SK-N-SH treated with all-trans-retinoic acid at 6 μM for 48 hours (cell line): ENCODE measurements at regions not wholly inside any gene's neighbourhood (a gene's known extent, or its start where the extent isn't known, plus 50 kb on each side); places are given as distances from the start of the nearest gene placed in this dataset.

Experiments used
- ARNTL ChIP-seq: fragments of 450-650 bp; formaldehyde crosslinking; IDR thresholded peaks from 2 replicates; pipeline ENCODE4 v1.5.0; 2020; ENCODE audit warnings: low read depth, mild to moderate bottlenecking, moderate library complexity, borderline replicate concordance
- ESRRG ChIP-seq: fragments of 250-450 bp; sonication (Bioruptor Pico); IDR thresholded peaks from 2 replicates; pipeline ENCODE4 v1.6.1; 2021; ENCODE audit warnings: mild to moderate bottlenecking
- GLIS3 ChIP-seq: fragments of 250-450 bp; sonication (Bioruptor Pico); IDR thresholded peaks from 2 replicates; pipeline ENCODE4 v1.5.0; 2020; ENCODE audit warnings: mild to moderate bottlenecking, moderate library complexity
- PATZ1 ChIP-seq: fragments of 250-450 bp; sonication (Bioruptor Pico); IDR thresholded peaks from 2 replicates; pipeline ENCODE4 v1.8.0; 2020; ENCODE audit warnings: mild to moderate bottlenecking, moderate library complexity, borderline replicate concordance
- PPARA ChIP-seq: fragments of 250-450 bp; sonication (Bioruptor Pico); IDR thresholded peaks from 2 replicates; pipeline ENCODE4 v1.5.0; 2020; ENCODE audit warnings: mild to moderate bottlenecking, borderline replicate concordance
- RARB ChIP-seq: fragments of 250-450 bp; sonication (Bioruptor Pico); IDR thresholded peaks from 2 replicates; pipeline ENCODE4 v1.8.0; 2021; ENCODE audit warnings: mild to moderate bottlenecking, moderate library complexity
- TCF4 ChIP-seq: fragments of 250-450 bp; sonication (Bioruptor Pico); IDR thresholded peaks from 2 replicates; pipeline ENCODE4 v1.8.0; 2021; ENCODE audit warnings: mild to moderate bottlenecking, moderate library complexity, borderline replicate concordance
- ZNF70 ChIP-seq: fragments of 450-650 bp; formaldehyde crosslinking; IDR thresholded peaks from 2 replicates; pipeline ENCODE4 v1.5.0; 2020; ENCODE audit warnings: mild to moderate bottlenecking, moderate library complexity
- ZNF8 ChIP-seq: fragments of 450-650 bp; formaldehyde crosslinking; IDR thresholded peaks from 2 replicates; pipeline ENCODE4 v1.5.0; 2020; ENCODE audit warnings: mild to moderate bottlenecking, moderate library complexity
- TF ChIP-seq, protein P1 (sequence below): fragments of 250-450 bp; sonication (Bioruptor Pico); IDR thresholded peaks from 2 replicates; pipeline ENCODE4 v1.5.1; 2020; ENCODE audit warnings: low read depth, mild to moderate bottlenecking, moderate library complexity

DNA sequence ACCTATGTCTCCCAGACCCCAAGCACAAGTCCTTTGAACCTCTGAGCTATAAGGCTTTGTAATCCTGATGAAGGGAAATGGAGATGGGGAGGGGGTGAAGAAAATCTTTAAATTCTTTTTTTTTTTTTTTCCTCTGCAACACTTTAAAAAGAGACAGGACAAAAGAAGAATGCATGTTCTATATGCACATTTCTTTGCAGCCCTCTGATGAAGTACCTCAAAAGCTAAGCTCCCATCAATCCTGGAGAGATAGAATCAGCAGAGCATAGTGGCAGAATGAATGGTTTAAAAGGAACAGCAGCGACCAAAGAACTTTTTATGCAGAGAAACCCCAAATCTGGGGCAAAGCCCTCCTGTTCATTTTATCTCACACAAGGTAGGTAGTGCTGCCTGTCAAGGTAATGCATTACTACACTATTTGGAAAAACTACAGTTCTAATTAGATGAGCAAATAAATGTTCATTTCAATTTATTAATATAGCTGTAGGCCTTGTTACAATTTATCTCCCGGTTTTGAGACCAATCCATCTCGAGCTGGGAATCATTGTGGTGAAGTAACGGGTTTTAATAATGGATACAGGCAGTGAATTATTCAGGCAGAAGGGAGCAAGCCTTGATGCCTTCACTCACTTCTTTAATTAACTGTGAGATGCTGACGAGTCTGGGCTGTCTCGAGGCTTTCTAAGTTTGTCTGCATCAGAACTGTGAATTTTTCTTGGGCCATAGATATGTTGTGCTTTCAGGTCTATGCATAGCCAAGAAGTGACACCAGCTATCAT, 173.5 kb upstream of the ZNF608 start:
- no peak for TF ChIP-seq ZNF8 (CRISPR knock-in tag)
- no peak for TF ChIP-seq RARB (CRISPR knock-in tag)
- TF ChIP-seq PATZ1 (CRISPR knock-in tag), result no peak
- TF ChIP-seq ZNF70 (CRISPR knock-in tag), result no peak
- no peak for TF ChIP-seq PPARA (CRISPR knock-in tag)
- TF ChIP-seq GLIS3 (CRISPR knock-in tag), result no peak
- no peak for TF ChIP-seq ESRRG
- no peak for TF ChIP-seq ARNTL (CRISPR knock-in tag)
- TF ChIP-seq, protein P1, sequence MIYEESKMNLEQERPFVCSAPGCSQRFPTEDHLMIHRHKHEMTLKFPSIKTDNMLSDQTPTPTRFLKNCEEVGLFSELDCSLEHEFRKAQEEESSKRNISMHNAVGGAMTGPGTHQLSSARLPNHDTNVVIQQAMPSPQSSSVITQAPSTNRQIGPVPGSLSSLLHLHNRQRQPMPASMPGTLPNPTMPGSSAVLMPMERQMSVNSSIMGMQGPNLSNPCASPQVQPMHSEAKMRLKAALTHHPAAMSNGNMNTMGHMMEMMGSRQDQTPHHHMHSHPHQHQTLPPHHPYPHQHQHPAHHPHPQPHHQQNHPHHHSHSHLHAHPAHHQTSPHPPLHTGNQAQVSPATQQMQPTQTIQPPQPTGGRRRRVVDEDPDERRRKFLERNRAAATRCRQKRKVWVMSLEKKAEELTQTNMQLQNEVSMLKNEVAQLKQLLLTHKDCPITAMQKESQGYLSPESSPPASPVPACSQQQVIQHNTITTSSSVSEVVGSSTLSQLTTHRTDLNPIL (CRISPR knock-in tag), result no peak
- TF ChIP-seq TCF4 (CRISPR knock-in tag), result no peak
